HG02763 (cell line): ENCODE measurements at regions not wholly inside any gene's neighbourhood (a gene's known extent, or its start where the extent isn't known, plus 50 kb on each side); places are given as distances from the start of the nearest gene placed in this dataset.

ENCODE experiments used
- ATAC-seq: cut with Tn5 transposase; IDR thresholded peaks from one replicate; pipeline ENCODE4 v1.9.1; 2021; ENCODE audit warnings: mild to moderate bottlenecking, moderate library complexity; ENCODE audit not compliant: unreplicated experiment

GRCh38 chr5:9710069-9710468, 79.9 kb upstream of the TAS2R1 start:
- no peak for ATAC-seq

GRCh38 chr5:9707732-9708462, 77.7 kb upstream of the TAS2R1 start:
- no peak for ATAC-seq

- ATAC-seq = no peak
Measured at GRCh38 chr5:9699681-9700080, 69.5 kb upstream of the TAS2R1 start.

GRCh38 chr5:9698841-9699240, 68.7 kb upstream of the TAS2R1 start:
- no peak for ATAC-seq

GRCh38 chr5:9698125-9698826, 68.1 kb upstream of the TAS2R1 start:
- no peak for ATAC-seq

GRCh38 chr5:9692576-9692975, 62.4 kb upstream of the TAS2R1 start:
- no peak for ATAC-seq

GRCh38 chr5:9691261-9691660, 61.1 kb upstream of the TAS2R1 start:
- no peak for ATAC-seq

GRCh38 chr5:9690751-9691150, 60.6 kb upstream of the TAS2R1 start:
- ATAC-seq = no peak

- no peak for ATAC-seq
Measured at GRCh38 chr5:9686216-9686615, 56.1 kb upstream of the TAS2R1 start.

- no peak for ATAC-seq
Measured at GRCh38 chr5:9681706-9682105, 51.6 kb upstream of the TAS2R1 start.
